K562 (cell line): ENCODE measurements at regions not wholly inside any gene's neighbourhood (a gene's known extent, or its start where the extent isn't known, plus 50 kb on each side); places are given as distances from the start of the nearest gene placed in this dataset.
A peak's percentile ranks its signal among the peaks of the same experiment; 100 is the strongest.

ENCODE experiments used
- BCLAF1 ChIP-seq, 2 experiments: fragments of 450-650 bp in 1 of 2; IDR thresholded peaks; 2 replicates each; pipeline ENCODE4 v1.6.1; 2011 to 2017; ENCODE audit warnings: low read depth in 2 of 2, antibody characterized with exemption in 1 of 2, borderline replicate concordance in 1 of 2, low read length in 1 of 2, mild to moderate bottlenecking in 1 of 2, mixed read lengths in 1 of 2; ENCODE audit not compliant: control insufficient read depth in 1 of 2
- BMI1 ChIP-seq: fragments of 150-350 bp; IDR thresholded peaks from 2 replicates; pipeline ENCODE4 v1.6.1; 2014; ENCODE audit warnings: low read length
- BRD4 ChIP-seq: fragments of 200-600 bp; sonication (generic); IDR thresholded peaks from 2 replicates; pipeline ENCODE4 v1.6.1; 2017; ENCODE audit warnings: inconsistent platforms
- DLX4 ChIP-seq: fragments of 250-450 bp; sonication (Bioruptor Pico); IDR thresholded peaks from 2 replicates; pipeline ENCODE4 v1.6.1; 2021; ENCODE audit warnings: mild to moderate bottlenecking
- DNMT1 ChIP-seq: fragments of 450-650 bp; IDR thresholded peaks from 2 replicates; pipeline ENCODE4 v1.6.1; 2016; ENCODE audit warnings: antibody characterized with exemption, mild to moderate bottlenecking
- NFATC3 ChIP-seq: fragments of 450-650 bp; IDR thresholded peaks from 2 replicates; pipeline ENCODE4 v1.6.1; 2017; ENCODE audit warnings: mild to moderate bottlenecking
- PHF21A ChIP-seq: fragments of 450-650 bp; IDR thresholded peaks from 2 replicates; pipeline ENCODE4 v1.6.1; 2017; ENCODE audit warnings: low read depth, borderline replicate concordance
- PRPF4 ChIP-seq: fragments of 200-400 bp; formaldehyde crosslinking; IDR thresholded peaks from one replicate; pipeline ENCODE4 v1.6.1; 2017; ENCODE audit warnings: low read length, low read depth, mild to moderate bottlenecking; ENCODE audit not compliant: insufficient read depth, poor library complexity, severe bottlenecking
- SAFB ChIP-seq: fragments of 200-400 bp; formaldehyde crosslinking; IDR thresholded peaks from 2 replicates; pipeline ENCODE4 v1.6.1; 2017; ENCODE audit warnings: low read depth, low read length, borderline replicate concordance
- SFPQ ChIP-seq: fragments of 200-400 bp; formaldehyde crosslinking; IDR thresholded peaks from 2 replicates; pipeline ENCODE4 v1.6.1; 2017; ENCODE audit warnings: mild to moderate bottlenecking, low read depth, low read length, moderate library complexity
- SMARCB1 ChIP-seq: IDR thresholded peaks from 2 replicates; pipeline ENCODE4 v1.6.1; 2011; ENCODE audit warnings: improper control_type of control experiment, low read depth; ENCODE audit not compliant: insufficient read length
- SNIP1 ChIP-seq: fragments of 450-650 bp; IDR thresholded peaks from 2 replicates; pipeline ENCODE4 v1.7.1; 2017; ENCODE audit warnings: low read depth, mild to moderate bottlenecking
- SRF ChIP-seq, 2 experiments: fragments of 250-450, 450-650 bp in 1 of 2; sonication (Bioruptor Pico) in 1 of 2; sonication (generic) in 1 of 2; formaldehyde crosslinking; IDR thresholded peaks; 2 replicates each; pipeline versions ENCODE4 v1.5.0 to v1.5.1; 2020 to 2022; ENCODE audit warnings: mild to moderate bottlenecking in 1 of 2, missing genetic modification reagents in 1 of 2
- STAG1 ChIP-seq: sonication (generic); formaldehyde crosslinking; IDR thresholded peaks from 2 replicates; pipeline ENCODE4 v1.5.0; 2020; ENCODE audit warnings: missing genetic modification reagents, borderline replicate concordance
- TCF7L2 ChIP-seq: fragments of 150-350 bp; IDR thresholded peaks from 2 replicates; pipeline ENCODE4 v1.6.1; 2016; ENCODE audit warnings: low read depth, mild to moderate bottlenecking, low read length, moderate library complexity
- TRIM24 ChIP-seq, 2 experiments: fragments of 450-650 bp; IDR thresholded peaks; 2 replicates each; pipeline ENCODE4 v1.6.1; 2016
- ZBTB43 ChIP-seq: sonication (generic); formaldehyde crosslinking; IDR thresholded peaks from 2 replicates; pipeline ENCODE4 v1.8.0; 2023; ENCODE audit warnings: mild to moderate bottlenecking, missing genetic modification reagents
- ZMIZ1 ChIP-seq, 2 experiments: fragments of 150-350 bp in 1 of 2; IDR thresholded peaks; 2 replicates each; pipeline ENCODE4 v1.6.1; 2012 to 2016; ENCODE audit warnings: low read depth in 2 of 2, low read length in 2 of 2, mild to moderate bottlenecking in 1 of 2, moderate library complexity in 1 of 2

GRCh38 chr6:147043994-147044477 is 160.2 kb upstream of the STXBP5 start (continued):
- no peak for TF ChIP-seq ZBTB43 (CRISPR knock-in tag)
- TF ChIP-seq STAG1 (CRISPR knock-in tag) = no peak
- TF ChIP-seq TRIM24 (IDR thresholded peaks at IDR 0.05) = peak; percentile 65 to 93
- no peak for TF ChIP-seq SAFB
- no peak for TF ChIP-seq PHF21A
- no peak for TF ChIP-seq ZMIZ1 (IDR thresholded peaks at IDR 0.05; ENCODE audit: low read depth in 2 of 2, low read length in 2 of 2)
- no peak for TF ChIP-seq PRPF4
- no peak for TF ChIP-seq BCLAF1 (IDR thresholded peaks at IDR 0.05; ENCODE audit: borderline replicate concordance in 1 of 2, control insufficient read depth in 1 of 2, low read depth in 2 of 2, low read length in 1 of 2)
- no peak for TF ChIP-seq BMI1
- TF ChIP-seq DLX4 (CRISPR knock-in tag) = no peak
- no peak for TF ChIP-seq DNMT1
- no peak for TF ChIP-seq TCF7L2
- peak; percentile 94 to 98 for TF ChIP-seq SRF (CRISPR knock-in tag; IDR thresholded peaks at IDR 0.05)
- TF ChIP-seq SNIP1 = no peak
- no peak for TF ChIP-seq SFPQ
- no peak for TF ChIP-seq NFATC3
- no peak for TF ChIP-seq SMARCB1
- TF ChIP-seq BRD4 = no peak
